SW480 (cell line): ENCODE measurements at regions not wholly inside any gene's neighbourhood (a gene's known extent, or its start where the extent isn't known, plus 50 kb on each side); places are given as distances from the start of the nearest gene placed in this dataset.

Experiments
- DNase-seq: peaks from one replicate; pipeline ENCODE4 v3.0.0-alpha.2; 2016; ENCODE audit warnings: low spot score

DNA sequence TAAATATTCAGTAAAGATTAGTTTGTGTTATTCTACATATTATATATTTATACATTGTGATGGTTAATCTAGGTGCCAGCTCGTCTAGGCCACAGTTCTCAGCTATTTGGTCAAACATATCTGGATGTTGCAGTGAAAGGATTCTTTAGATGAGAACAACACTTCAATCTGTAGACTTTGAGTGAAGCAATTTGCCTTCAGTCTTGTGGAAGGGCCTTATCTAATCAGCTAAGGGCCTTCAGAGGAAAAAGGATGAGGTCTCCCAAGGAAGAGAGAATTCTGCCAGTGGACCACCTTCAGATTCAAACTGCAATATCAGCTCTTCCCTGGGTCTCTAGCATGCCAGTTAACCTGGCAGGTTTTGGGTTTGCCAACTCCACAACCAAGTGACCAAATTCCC, 112.0 kb downstream of the SH3TC2 start:
- no peak for DNase-seq

DNA sequence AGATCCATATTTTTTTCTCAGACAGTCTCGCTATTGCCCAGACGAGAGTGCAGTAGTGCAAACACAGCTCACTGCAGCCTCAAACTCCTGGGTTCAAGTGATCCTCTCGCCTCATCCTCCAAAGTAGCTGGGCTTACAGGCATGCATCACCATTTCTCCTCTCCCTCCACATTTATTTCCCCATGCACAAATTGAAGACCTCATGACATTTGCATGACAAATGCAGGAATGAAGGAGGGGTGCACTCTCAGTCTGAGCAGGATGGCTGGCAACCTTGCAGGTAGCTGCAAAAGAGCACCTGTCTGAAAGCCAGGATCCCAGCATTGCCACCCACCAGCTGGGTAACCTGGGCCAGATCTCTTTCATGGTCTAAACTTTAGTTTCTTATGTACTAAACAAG, 111.2 kb downstream of the SH3TC2 start:
- no peak for DNase-seq

DNA sequence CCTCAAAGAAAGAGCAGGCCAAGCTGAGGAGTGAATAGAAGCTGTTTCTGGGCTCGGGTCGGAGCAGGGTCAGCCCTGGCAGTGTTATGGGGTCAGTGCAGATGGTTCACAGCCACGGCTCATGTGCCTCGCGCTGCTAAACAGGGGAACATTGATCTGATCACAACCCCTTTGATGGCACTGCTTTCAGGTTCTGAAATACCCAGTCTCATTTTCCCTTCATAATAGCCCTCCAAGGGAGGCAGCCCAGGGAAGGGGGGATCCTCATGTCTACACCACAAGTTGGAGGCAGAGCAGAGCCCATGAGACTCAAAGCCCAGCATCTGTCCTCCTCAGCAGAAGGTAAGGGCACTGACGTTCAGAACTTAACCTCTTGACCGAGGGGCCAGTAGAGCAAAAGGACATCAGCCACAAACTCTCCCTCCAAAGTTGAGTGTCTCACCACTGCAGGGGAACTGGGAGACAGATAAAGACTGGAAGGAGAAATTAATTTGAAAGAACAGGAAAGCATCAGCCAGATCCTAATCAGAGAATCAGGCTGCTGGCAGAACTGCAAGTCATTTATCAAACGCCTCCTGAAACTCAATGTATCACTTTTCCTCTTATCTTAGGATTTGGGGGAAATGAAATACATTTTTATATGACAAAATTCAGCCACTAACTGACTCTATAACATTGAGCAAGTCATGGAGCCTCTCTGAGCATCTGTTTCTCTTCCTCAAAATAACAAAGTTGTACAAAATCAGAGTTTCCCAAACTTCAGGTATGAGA, 110.6 kb downstream of the SH3TC2 start:
- DNase-seq: no peak

DNA sequence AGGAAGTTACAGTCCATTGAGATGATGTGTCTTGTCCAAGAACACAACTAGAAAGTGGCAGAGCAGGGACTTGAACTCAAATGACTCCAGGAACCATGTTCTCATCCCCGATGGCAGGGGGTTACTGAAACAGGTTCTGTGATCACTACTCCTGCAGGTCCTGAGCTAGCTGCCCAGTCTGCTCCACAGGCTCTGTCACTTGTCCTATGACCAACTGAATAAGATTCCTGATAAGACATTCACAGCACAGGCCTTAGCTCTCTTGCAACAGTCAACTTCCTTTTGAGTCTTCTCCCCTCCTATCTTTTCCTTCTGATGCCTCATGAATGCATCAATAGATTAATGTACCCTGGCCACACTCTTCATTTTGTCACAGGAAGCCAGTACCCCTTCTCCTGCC, 109.2 kb downstream of the SH3TC2 start:
- DNase-seq: no peak
